Progenitor cell of endocrine pancreas (in vitro differentiated cells): ENCODE measurements at regions not wholly inside any gene's neighbourhood (a gene's known extent, or its start where the extent isn't known, plus 50 kb on each side); places are given as distances from the start of the nearest gene placed in this dataset.

Source experiments
- DNase-seq: peaks from one replicate; pipeline ENCODE4 v3.0.0; 2021; ENCODE audit warnings: low spot score; ENCODE audit not compliant: unreplicated experiment
- H3K27ac Mint-ChIP-seq: 2 replicates; pipeline ENCODE4 v1.8.0; 2021; ENCODE audit warnings: mild to moderate bottlenecking, moderate library complexity, mixed read lengths
- H3K27me3 Mint-ChIP-seq: 2 replicates; pipeline ENCODE4 v1.8.0; 2021; ENCODE audit warnings: mixed read lengths
- H3K36me3 Mint-ChIP-seq: 2 replicates; pipeline ENCODE4 v1.8.0; 2022; ENCODE audit warnings: mixed read lengths; ENCODE audit not compliant: insufficient read depth
- H3K4me1 Mint-ChIP-seq: 2 replicates; pipeline ENCODE4 v1.8.0; 2021; ENCODE audit warnings: low read depth, mixed read lengths
- H3K4me3 Mint-ChIP-seq: 2 replicates; pipeline ENCODE4 v1.8.0; 2021; ENCODE audit warnings: low read depth, mild to moderate bottlenecking, moderate library complexity, mixed read lengths
- H3K9me3 Mint-ChIP-seq: 2 replicates; pipeline ENCODE4 v1.8.0; 2021; ENCODE audit warnings: low read depth, mixed read lengths
- CTCF ChIP-seq: fragments of 200-600 bp; sonication (generic); IDR thresholded peaks from one replicate; pipeline ENCODE4 v1.5.0; 2021; ENCODE audit warnings: antibody characterized with exemption, mild to moderate bottlenecking; ENCODE audit not compliant: unreplicated experiment

- no peak overlapping the region for H3K4me3 Mint-ChIP-seq
- H3K27me3 Mint-ChIP-seq, result no peaks in the 10 kb centered on the region
- H3K27ac Mint-ChIP-seq, result no peak overlapping the region
- peaks cover 9% of the 10 kb centered on the region for H3K9me3 Mint-ChIP-seq
- no peak for DNase-seq
- H3K36me3 Mint-ChIP-seq, result peaks cover 8% of the 10 kb centered on the region
- peaks cover 19% of the 10 kb centered on the region for H3K4me1 Mint-ChIP-seq
- no peak for TF ChIP-seq CTCF
These were observed 150.4 kb downstream of the IRS1 start for GRCh38 chr2:226649201-226649600.

GRCh38 chr2:226647621-226648518 is 151.8 kb downstream of the IRS1 start:
- Mint-ChIP-seq H3K27me3 (no peaks in the 10 kb centered on the region), H3K4me3 (no peak overlapping the region), H3K36me3 (peaks cover 8% of the 10 kb centered on the region), H3K27ac (no peak overlapping the region), H3K4me1 (peaks cover 30% of the 10 kb centered on the region), H3K9me3 (peaks cover 9% of the 10 kb centered on the region)
- no peak for DNase-seq
- no peak for TF ChIP-seq CTCF

DNA sequence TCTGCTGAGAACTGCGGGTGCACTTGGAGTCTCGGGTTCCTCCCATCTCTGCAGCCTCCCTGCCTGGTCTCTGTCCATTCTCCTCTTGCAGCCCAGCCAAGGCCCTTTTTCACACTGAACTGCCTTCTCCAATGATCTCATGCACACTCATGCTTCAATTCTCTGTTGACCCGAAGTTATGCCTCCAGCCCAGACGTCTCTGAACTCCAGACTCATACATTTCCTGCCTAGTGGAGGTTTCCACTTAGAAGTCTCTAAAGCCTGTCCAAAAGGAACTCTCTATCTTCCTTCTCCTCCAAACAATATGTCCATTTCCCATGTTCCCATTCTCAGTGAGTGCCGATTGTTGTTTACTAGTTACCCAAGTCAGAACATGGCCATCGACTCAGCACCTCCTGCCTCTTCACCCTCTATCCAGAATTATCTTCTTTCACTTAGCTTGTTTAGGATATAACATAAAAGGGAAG is 155.2 kb downstream of the IRS1 start:
- H3K4me1 Mint-ChIP-seq, result peaks cover 20% of the 10 kb centered on the region
- H3K27me3 Mint-ChIP-seq, result no peaks in the 10 kb centered on the region
- DNase-seq, result no peak
- no peak overlapping the region for H3K27ac Mint-ChIP-seq
- H3K36me3 Mint-ChIP-seq, result peaks cover 9% of the 10 kb centered on the region
- no peak for TF ChIP-seq CTCF
- peaks cover 16% of the 10 kb centered on the region for H3K9me3 Mint-ChIP-seq
- H3K4me3 Mint-ChIP-seq, result no peak overlapping the region

GRCh38 chr2:226643946-226644282 is 155.7 kb downstream of the IRS1 start:
- H3K27me3 Mint-ChIP-seq, result no peaks in the 10 kb centered on the region
- H3K27ac Mint-ChIP-seq, result peak overlapping the region; percentile 36
- H3K36me3 Mint-ChIP-seq, result peaks cover 4% of the 10 kb centered on the region
- TF ChIP-seq CTCF, result no peak
- peaks cover 11% of the 10 kb centered on the region for H3K9me3 Mint-ChIP-seq
- H3K4me1 Mint-ChIP-seq, result peaks cover 20% of the 10 kb centered on the region
- H3K4me3 Mint-ChIP-seq, result no peak overlapping the region
- DNase-seq, result no peak

- no peaks in the 10 kb centered on the region for H3K27me3 Mint-ChIP-seq
- H3K27ac Mint-ChIP-seq, result peak overlapping the region; percentile 36
These were observed 156.3 kb downstream of the IRS1 start for GRCh38 chr2:226643030-226643945.

More at GRCh38 chr2:226643030-226643945, 156.3 kb downstream of the IRS1 start:
- DNase-seq, result no peak
- H3K4me1 Mint-ChIP-seq, result peaks cover 20% of the 10 kb centered on the region
- H3K9me3 Mint-ChIP-seq, result peaks cover 11% of the 10 kb centered on the region
- TF ChIP-seq CTCF, result no peak
- H3K36me3 Mint-ChIP-seq, result peaks cover 3% of the 10 kb centered on the region
- no peak overlapping the region for H3K4me3 Mint-ChIP-seq
